Ishikawa (cell line): ENCODE measurements at regions not wholly inside any gene's neighbourhood (a gene's known extent, or its start where the extent isn't known, plus 50 kb on each side); places are given as distances from the start of the nearest gene placed in this dataset.

ENCODE experiments used
- CEBPB ChIP-seq: IDR thresholded peaks from 2 replicates; pipeline ENCODE4 v1.6.1; 2012
- CREB1 ChIP-seq: IDR thresholded peaks from 2 replicates; pipeline ENCODE4 v1.6.1; 2012; ENCODE audit warnings: low read depth
- EP300 ChIP-seq: IDR thresholded peaks from 2 replicates; pipeline ENCODE4 v1.6.1; 2012; ENCODE audit warnings: borderline replicate concordance
- FOXM1 ChIP-seq: IDR thresholded peaks from 2 replicates; pipeline ENCODE4 v1.6.1; 2012; ENCODE audit warnings: low read depth, borderline replicate concordance
- MAX ChIP-seq: IDR thresholded peaks from 2 replicates; pipeline ENCODE4 v1.6.1; 2012
- NFIC ChIP-seq: IDR thresholded peaks from 2 replicates; pipeline ENCODE4 v1.6.1; 2012
- RAD21 ChIP-seq: IDR thresholded peaks from 2 replicates; pipeline ENCODE4 v1.6.1; 2012; ENCODE audit warnings: low read depth
- REST ChIP-seq: IDR thresholded peaks from 2 replicates; pipeline ENCODE4 v1.6.1; 2012; ENCODE audit warnings: low read depth, mild to moderate bottlenecking
- TAF1 ChIP-seq: IDR thresholded peaks from 2 replicates; pipeline ENCODE4 v1.6.1; 2012; ENCODE audit warnings: low read depth, mild to moderate bottlenecking
- TCF12 ChIP-seq: IDR thresholded peaks from 2 replicates; pipeline ENCODE4 v1.6.1; 2012; ENCODE audit warnings: low read depth
- TEAD4 ChIP-seq: IDR thresholded peaks from 2 replicates; pipeline ENCODE4 v1.6.1; 2012
- YY1 ChIP-seq: IDR thresholded peaks from 2 replicates; pipeline ENCODE4 v1.6.1; 2012; ENCODE audit warnings: low read depth
- ZBTB7A ChIP-seq: IDR thresholded peaks from 2 replicates; pipeline ENCODE4 v1.6.1; 2012; ENCODE audit warnings: low read depth

GRCh38 chr20:6212903-6213302, 90.1 kb upstream of the FERMT1 start:
- TF ChIP-seq TCF12, result no peak
- no peak for TF ChIP-seq MAX
- TF ChIP-seq TAF1, result no peak
- TF ChIP-seq ZBTB7A, result no peak
- TF ChIP-seq YY1, result no peak
- TF ChIP-seq CEBPB, result no peak
- no peak for TF ChIP-seq EP300
- TF ChIP-seq RAD21, result no peak
- no peak for TF ChIP-seq CREB1
- no peak for TF ChIP-seq FOXM1
- no peak for TF ChIP-seq REST
- no peak for TF ChIP-seq NFIC
- no peak for TF ChIP-seq TEAD4
